IPS DF 19.7 (cell line): ENCODE measurements at regions not wholly inside any gene's neighbourhood (a gene's known extent, or its start where the extent isn't known, plus 50 kb on each side); places are given as distances from the start of the nearest gene placed in this dataset.

Source experiments
- DNase-seq: peaks from one replicate; pipeline ENCODE4 v3.0.0-alpha.2; 2013; ENCODE audit warnings: low read depth, low spot score

- no peak for DNase-seq
Measured at GRCh38 chr1:110765640-110766335, 91.0 kb upstream of the KCNA3 start.

- no peak for DNase-seq
Measured at GRCh38 chr1:110763149-110763548, 88.4 kb upstream of the KCNA3 start.

- no peak for DNase-seq
Measured at GRCh38 chr1:110760321-110760720, 85.6 kb upstream of the KCNA3 start.

GRCh38 chr1:110756506-110756905 is 81.8 kb upstream of the KCNA3 start:
- no peak for DNase-seq

GRCh38 chr1:110752941-110753725 is 78.4 kb upstream of the KCNA3 start:
- DNase-seq = no peak

- no peak for DNase-seq
Measured at GRCh38 chr1:110750562-110750961, 75.8 kb upstream of the KCNA3 start.

- no peak for DNase-seq
Measured at GRCh38 chr1:110749960-110750359, 75.2 kb upstream of the KCNA3 start.

- no peak for DNase-seq
Measured at GRCh38 chr1:110746644-110747259, 72.0 kb upstream of the KCNA3 start.

GRCh38 chr1:110743397-110743796 is 68.7 kb upstream of the KCNA3 start:
- DNase-seq = no peak

GRCh38 chr1:110736900-110737605 is 62.3 kb upstream of the KCNA3 start:
- DNase-seq = no peak

- no peak for DNase-seq
Measured at GRCh38 chr1:110734133-110734680, 59.5 kb upstream of the KCNA3 start.

GRCh38 chr1:110731529-110731928 is 56.8 kb upstream of the KCNA3 start:
- no peak for DNase-seq

GRCh38 chr1:110728388-110729001 is 53.8 kb upstream of the KCNA3 start:
- DNase-seq = no peak

- DNase-seq = no peak
Measured at GRCh38 chr1:110727246-110727645, 52.5 kb upstream of the KCNA3 start.

- no peak for DNase-seq
Measured at GRCh38 chr1:110726755-110727154, 52.0 kb upstream of the KCNA3 start.
